A673 (cell line): ENCODE measurements at regions not wholly inside any gene's neighbourhood (a gene's known extent, or its start where the extent isn't known, plus 50 kb on each side); places are given as distances from the start of the nearest gene placed in this dataset.

ENCODE experiments used
- EZH2 ChIP-seq: fragments of 200-600 bp; sonication (generic); IDR thresholded peaks from 2 replicates; pipeline ENCODE4 v1.6.1; 2017; ENCODE audit warnings: borderline replicate concordance, low read depth, mild to moderate bottlenecking, mixed read lengths, antibody characterized with exemption, low read length; ENCODE audit not compliant: poor library complexity, severe bottlenecking
- TF ChIP-seq, protein P1 (sequence below): fragments of 300-800, 200-600 bp; sonication (generic); conservative IDR thresholded peaks from 2 replicates; pipeline ENCODE4 v1.5.1; 2017; ENCODE audit warnings: low read depth, mild to moderate bottlenecking, antibody characterized with exemption, low read length, moderate library complexity, mixed read lengths

DNA sequence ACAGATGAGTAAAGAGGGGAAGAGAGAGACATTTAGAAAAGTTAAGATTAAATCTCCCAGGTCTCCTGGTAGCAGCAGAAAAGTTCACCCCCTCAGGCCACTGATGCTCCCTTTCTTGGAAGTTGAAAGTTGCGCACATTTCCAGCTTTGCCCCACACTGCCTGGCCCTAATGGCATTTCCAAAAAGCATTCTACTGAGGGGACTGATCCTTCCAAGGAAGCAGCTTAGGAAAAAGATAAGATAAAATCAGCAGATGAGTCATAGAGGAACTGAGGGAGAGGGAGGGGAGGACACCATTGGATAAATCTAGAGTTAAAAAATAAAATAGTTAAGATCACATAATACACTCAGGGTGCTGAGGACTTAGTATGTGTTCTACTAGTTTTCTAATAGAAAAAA lies 67.6 kb upstream of the SLC12A2 start:
- TF ChIP-seq, protein P1, sequence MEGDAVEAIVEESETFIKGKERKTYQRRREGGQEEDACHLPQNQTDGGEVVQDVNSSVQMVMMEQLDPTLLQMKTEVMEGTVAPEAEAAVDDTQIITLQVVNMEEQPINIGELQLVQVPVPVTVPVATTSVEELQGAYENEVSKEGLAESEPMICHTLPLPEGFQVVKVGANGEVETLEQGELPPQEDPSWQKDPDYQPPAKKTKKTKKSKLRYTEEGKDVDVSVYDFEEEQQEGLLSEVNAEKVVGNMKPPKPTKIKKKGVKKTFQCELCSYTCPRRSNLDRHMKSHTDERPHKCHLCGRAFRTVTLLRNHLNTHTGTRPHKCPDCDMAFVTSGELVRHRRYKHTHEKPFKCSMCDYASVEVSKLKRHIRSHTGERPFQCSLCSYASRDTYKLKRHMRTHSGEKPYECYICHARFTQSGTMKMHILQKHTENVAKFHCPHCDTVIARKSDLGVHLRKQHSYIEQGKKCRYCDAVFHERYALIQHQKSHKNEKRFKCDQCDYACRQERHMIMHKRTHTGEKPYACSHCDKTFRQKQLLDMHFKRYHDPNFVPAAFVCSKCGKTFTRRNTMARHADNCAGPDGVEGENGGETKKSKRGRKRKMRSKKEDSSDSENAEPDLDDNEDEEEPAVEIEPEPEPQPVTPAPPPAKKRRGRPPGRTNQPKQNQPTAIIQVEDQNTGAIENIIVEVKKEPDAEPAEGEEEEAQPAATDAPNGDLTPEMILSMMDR, result no peak
- no peak for TF ChIP-seq EZH2
